GM18870 (cell line): ENCODE measurements at regions not wholly inside any gene's neighbourhood (a gene's known extent, or its start where the extent isn't known, plus 50 kb on each side); places are given as distances from the start of the nearest gene placed in this dataset.

Source experiments
- ATAC-seq: cut with Tn5 transposase; IDR thresholded peaks from one replicate; pipeline ENCODE4 v1.9.1; 2021; ENCODE audit warnings: moderate library complexity; ENCODE audit not compliant: unreplicated experiment

DNA sequence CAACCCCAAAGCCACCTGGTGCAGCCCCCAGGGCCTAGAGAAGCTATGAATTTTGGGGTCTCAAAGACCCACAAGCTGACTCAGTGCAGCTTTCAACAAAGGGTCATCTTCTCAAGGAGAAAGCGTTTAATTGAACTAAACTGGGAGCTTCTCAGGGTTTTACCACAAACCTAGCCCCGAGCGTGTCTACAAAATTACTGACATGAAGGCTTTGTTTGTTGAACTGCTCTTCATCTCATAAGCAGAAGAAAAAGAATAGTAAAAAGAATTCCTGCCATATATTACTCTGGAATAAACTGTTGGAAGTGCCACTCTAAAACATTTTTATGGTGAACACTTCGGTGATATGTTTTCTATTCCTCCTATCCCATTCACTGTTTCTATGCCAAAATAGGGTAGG, 50.8 kb upstream of the INCENP start:
- ATAC-seq, result no peak

- no peak for ATAC-seq
Measured at GRCh38 chr11:62071408-62071807, 52.4 kb upstream of the INCENP start.

- ATAC-seq, result no peak
Measured at GRCh38 chr11:62069986-62070919, 53.6 kb upstream of the INCENP start.

DNA sequence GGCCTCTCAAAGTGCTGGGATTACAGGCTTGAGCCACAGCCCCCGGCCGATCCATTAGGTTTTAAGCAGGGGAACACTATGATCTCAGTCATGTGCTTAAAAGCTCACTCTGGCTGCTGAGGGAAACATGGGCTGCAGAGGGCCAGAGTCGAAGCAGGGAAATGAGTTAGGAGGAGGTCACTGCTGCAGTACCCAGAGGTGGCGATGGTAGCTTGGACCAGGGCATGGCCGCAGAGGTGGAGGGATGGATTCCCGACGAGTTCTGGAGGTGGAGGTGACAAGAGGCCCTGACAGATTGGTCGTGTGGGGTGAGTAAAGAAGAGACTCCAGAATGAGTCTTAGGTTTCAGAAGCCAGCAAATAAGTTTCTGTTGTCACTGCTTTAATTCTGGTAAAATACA, 54.4 kb upstream of the INCENP start:
- no peak for ATAC-seq

DNA sequence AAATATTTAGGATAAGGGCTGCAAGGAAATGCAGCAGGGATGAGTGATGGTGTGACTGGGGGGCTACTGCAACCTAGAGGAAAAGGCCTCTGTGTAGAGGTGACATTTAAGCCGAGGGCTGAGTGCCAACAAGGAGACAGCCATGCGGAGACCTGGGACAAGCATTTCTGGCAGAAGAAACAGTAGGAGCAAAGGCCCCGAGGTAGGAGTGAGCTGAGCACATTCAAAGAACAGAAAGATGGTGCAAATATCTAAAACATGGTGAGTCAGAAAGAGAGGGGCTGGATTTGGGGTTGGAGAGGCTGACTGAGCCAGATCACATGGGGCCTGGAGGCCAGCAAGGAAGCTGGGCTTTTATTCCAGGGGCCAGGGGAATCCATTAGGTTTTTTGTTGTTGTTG, 55.1 kb upstream of the INCENP start:
- no peak for ATAC-seq

DNA sequence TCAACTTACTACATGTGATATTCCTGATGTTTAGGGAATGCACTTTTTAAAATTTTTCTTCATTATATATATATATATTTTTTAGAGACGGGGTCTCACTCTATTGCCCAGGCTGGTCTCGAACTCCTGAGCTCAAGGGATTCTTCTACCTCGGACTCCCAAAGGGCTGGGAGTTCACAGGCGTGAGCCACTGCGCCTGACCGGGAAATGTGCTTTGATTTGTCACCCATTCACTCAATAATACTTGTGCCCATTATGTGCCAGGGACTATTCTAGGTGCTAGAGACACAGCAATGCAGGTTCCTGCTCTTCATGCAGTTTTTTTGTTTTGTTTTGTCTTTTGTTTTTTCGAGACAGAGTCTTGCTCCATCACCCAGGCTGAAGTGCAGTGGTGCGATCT, 56.1 kb upstream of the INCENP start:
- ATAC-seq, result no peak

DNA sequence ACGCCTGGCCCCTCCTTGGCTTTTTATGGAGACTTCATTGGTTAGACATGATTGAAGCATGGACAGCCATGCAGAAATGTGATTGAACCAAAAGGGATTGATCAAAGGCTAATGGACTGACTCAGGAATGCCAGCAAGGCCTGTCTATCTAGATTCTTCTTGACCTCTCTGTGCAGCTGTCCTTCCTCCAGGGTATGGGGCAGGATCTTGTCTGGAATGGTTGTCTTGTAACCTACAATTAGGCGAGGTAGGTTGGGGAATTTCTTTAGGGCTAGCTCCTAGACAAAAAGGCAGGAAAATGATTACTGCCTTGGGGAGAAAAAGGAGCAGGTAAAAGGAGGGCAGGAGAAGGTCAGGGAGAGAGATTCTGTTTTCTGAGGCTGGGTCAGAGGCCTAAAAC, 59.6 kb upstream of the INCENP start:
- no peak for ATAC-seq

DNA sequence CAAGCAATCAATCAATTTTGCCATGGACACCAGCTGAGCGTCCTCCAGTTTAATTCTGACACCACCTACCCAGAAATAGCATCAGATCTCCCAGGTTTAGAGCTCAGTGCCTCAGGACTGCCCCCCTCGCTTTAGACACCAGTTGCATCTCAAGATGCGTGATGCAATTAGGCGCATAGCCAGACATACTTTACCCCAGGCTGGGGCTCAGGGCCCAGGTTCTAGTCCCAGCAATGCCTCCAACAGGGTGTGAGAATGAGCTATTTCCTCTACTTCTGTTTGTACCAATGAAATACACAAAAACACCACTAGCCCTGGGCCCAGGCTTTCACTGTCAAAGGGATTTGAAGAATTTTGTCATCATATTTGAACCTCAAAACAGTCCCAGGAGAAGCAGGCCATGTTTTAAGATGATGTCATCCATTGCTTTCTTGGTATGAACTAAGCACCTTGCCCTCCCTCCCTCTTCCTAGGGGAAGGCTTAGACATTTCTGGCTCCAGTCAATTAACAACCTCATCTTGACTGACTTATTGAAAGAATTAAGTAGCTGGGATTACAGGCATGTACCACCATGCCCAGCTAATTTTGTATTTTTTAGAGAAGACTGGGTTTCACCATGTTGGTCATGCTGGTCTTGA, 61.5 kb upstream of the INCENP start:
- ATAC-seq, result no peak

GRCh38 chr11:62061356-62062222, 62.2 kb upstream of the INCENP start:
- no peak for ATAC-seq

DNA sequence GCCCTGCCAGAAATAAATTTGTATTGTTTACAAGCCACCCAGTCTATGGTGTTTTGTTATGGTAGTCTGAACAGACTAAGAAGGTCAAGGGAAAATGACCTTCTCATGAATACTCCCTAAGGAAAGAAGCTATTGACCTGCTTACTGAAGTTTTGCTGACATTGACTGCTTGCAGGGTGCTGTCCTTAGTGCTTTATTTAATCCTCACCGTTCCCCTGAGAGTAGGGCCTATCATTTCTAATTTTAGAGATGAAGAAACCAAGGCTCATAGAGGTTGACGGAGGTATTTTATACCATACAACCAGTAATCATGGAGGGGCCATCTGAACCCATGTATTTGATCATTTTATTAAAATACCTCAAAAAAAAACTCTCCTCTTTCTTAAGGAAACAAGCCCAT, 66.7 kb upstream of the INCENP start:
- ATAC-seq, result no peak

GRCh38 chr11:62055970-62056369, 67.8 kb upstream of the INCENP start:
- no peak for ATAC-seq

- no peak for ATAC-seq
Measured at GRCh38 chr11:62054484-62055121, 69.2 kb upstream of the INCENP start.

DNA sequence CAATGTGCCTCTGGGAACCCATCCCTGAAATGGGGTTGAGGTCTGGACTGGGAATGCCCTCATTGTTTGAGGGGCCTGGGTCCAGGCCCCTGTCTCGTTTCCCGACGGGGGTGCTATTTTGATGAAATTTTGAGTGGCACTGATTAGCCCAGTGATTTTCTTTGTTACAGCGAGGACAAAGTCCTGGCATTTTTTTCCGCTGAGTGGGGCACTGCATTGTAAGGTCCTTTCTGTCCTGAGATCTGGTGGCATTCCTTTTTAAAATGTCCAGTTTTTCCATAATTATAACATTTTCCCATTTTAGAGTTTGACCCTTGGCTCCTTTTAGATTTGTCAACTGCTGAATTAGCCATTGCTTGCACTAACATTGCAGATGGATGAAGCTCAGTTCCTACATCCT, 69.7 kb upstream of the INCENP start:
- no peak for ATAC-seq

DNA sequence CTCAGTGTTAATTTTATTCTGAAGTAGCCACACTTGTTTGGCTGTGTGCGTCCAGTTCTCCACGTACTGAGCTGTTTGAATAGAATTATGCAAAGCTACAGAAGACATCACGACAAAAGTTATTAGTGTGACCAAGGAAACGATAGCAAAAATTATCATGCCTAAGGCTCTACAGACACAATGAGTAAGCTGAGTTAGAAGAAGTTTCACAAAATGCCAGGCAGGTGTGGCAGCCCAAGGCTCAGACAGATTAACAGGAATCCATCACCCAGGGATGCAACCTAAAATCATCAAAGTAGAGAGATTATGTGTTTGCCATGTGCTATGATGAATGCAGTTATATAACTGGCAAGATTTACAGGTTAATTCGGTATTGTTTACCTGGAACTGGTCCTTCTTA, 73.1 kb upstream of the INCENP start:
- no peak for ATAC-seq

GRCh38 chr11:62048100-62048499, 75.7 kb upstream of the INCENP start:
- ATAC-seq, result no peak

- no peak for ATAC-seq
Measured at GRCh38 chr11:62046568-62047100, 77.2 kb upstream of the INCENP start.

DNA sequence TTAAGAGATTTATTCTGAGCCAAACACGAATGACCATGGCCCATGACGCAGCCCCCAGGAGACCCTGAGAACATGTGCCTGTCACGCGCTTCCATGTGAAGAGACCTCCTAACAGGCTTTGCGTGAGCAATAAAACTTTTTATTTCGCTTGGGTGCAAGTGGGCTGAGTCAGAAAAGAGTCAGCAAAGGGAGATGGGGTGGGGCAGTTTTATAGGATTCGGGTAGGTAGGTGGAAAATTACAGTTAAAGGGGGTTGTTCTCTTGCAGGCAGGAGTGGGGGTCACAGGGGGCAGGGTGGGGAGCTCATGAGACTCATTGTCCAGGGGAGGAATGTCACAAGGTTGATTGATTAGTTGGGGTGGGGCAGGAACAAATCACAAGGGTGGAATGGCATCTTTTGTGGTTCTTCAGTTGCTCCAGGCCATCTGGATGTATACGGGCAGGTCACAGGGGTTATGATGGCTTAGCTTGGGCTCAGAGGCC, 77.2 kb upstream of the FTH1 start:
- ATAC-seq, result no peak

- ATAC-seq, result no peak
Measured at GRCh38 chr11:62035293-62035692, 67.9 kb upstream of the FTH1 start.

- no peak for ATAC-seq
Measured at GRCh38 chr11:62034036-62034338, 66.6 kb upstream of the FTH1 start.

DNA sequence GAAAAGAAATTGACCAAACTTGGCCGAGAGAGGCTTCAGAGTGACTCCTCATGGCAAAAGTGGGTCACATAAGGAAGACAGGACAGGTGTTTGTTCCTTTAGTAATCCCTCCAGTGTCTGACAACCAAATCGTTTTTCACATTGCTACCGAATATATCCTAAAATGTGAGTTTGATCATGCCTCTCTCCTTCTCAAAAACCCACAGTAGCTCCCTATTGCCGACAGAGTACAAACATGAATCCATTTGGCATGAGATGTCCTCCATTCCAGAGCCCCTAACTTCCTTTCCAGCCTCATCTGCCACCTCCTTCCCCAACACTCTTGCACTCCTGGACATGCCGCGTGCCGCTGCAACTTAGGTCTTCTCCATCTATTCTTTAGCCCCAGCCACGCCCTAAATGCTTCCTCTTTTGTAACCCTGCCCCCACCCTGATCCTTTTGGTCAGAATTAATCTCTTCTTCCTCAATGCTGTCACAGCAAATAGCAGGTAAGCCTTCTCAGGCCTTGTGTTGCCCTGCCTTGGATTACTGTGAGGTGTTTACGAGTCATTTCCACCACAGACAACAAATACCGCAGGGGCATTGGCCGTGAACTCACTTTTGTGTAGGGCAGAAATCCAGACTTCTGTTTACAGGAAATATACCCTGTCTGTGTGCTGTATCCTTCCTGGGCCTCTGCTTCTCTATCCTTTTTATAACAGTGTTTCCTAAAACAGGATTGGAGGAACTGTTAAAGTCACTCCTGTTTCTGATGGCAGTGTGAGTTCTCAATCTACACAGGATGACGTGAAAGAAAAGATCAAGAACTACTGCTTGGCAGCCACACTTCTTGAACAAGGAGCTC, 66.0 kb upstream of the FTH1 start:
- ATAC-seq, result no peak
